ENCODE measurements at regions not wholly inside any gene's neighbourhood (a gene's known extent, or its start where the extent isn't known, plus 50 kb on each side); places are given as distances from the start of the nearest gene placed in this dataset.

GRCh38 chr20:41879123-41879522, 260.9 kb upstream of the CHD6 start:
- no peak for DNase-seq

- DNase-seq: no peak
These were observed 259.7 kb upstream of the CHD6 start for GRCh38 chr20:41877911-41878310.

GRCh38 chr20:41874658-41875057, 256.5 kb upstream of the CHD6 start:
- no peak for DNase-seq

GRCh38 chr20:41872930-41873329, 254.8 kb upstream of the CHD6 start:
- no peak for DNase-seq

- no peak for DNase-seq
These were observed 252.8 kb upstream of the CHD6 start for GRCh38 chr20:41870869-41871462.

- DNase-seq: no peak
These were observed 251.1 kb upstream of the CHD6 start for GRCh38 chr20:41869261-41869660.

GRCh38 chr20:41865938-41866337, 247.8 kb upstream of the CHD6 start:
- DNase-seq: no peak

GRCh38 chr20:41862476-41862875, 244.3 kb upstream of the CHD6 start:
- DNase-seq: no peak

- no peak for DNase-seq
These were observed 243.7 kb upstream of the CHD6 start for GRCh38 chr20:41861772-41862422.

- no peak for DNase-seq
These were observed 236.6 kb upstream of the CHD6 start for GRCh38 chr20:41854765-41855164.

GRCh38 chr20:41853806-41854205, 235.6 kb upstream of the CHD6 start:
- no peak for DNase-seq

- DNase-seq: no peak
These were observed 230.0 kb upstream of the CHD6 start for GRCh38 chr20:41848180-41848579.

- DNase-seq: no peak
These were observed 219.6 kb upstream of the CHD6 start for GRCh38 chr20:41837669-41838224.

- DNase-seq: no peak
These were observed 215.6 kb upstream of the CHD6 start for GRCh38 chr20:41833739-41834138.

GRCh38 chr20:41830702-41831101, 212.5 kb upstream of the CHD6 start:
- no peak for DNase-seq

GRCh38 chr20:41819436-41819835, 201.3 kb upstream of the CHD6 start:
- no peak for DNase-seq

GRCh38 chr20:41818991-41819390, 200.8 kb upstream of the CHD6 start:
- no peak for DNase-seq

GRCh38 chr20:41818369-41818768, 200.2 kb upstream of the CHD6 start:
- DNase-seq: no peak

- no peak for DNase-seq
These were observed 193.3 kb upstream of the CHD6 start for GRCh38 chr20:41811456-41811855.

GRCh38 chr20:41800040-41800439, 181.9 kb upstream of the CHD6 start:
- DNase-seq: no peak

GRCh38 chr20:41798930-41799502, 180.8 kb upstream of the CHD6 start:
- DNase-seq: no peak

- no peak for DNase-seq
These were observed 168.0 kb upstream of the CHD6 start for GRCh38 chr20:41786158-41786557.

- no peak for DNase-seq
These were observed 166.2 kb upstream of the CHD6 start for GRCh38 chr20:41784209-41784958.
